GM19372 (cell line): ENCODE measurements at regions not wholly inside any gene's neighbourhood (a gene's known extent, or its start where the extent isn't known, plus 50 kb on each side); places are given as distances from the start of the nearest gene placed in this dataset.

ENCODE experiments used
- ATAC-seq: cut with Tn5 transposase; IDR thresholded peaks from one replicate; pipeline ENCODE4 v1.9.1; 2021; ENCODE audit warnings: mild to moderate bottlenecking, low read depth, moderate library complexity; ENCODE audit not compliant: unreplicated experiment

DNA sequence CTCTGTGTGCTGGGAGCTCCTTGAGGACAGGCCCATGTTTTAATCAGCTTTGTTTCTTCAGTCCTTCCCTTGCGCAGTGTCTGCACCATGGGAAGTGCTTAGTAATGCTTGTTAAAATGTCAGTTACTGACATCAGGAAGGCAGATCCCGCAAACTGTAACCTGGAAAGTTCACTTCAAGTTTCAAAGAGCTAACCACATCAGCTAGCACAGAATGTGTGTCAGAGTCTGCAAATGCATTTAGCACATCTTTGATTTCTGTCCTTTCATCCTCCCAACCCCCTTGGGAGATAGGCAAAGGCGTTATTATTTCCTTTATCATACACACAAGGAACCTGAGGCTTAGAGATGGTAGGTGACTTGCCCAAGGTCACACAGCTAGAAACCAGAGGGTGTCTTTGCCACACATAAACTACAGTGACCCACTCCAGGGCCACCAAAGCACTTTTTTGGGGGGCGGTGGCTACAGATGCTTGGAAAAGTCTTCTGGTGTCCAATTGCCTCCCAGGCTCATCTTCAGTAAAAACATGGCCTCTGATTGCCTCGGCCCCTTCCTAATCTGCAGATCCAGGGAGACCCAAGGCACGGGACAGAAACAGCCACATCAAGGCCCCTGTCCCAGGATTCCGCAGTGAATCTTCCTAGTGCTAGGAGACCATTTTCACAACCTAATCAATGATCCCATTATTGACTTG, 116.2 kb upstream of the GPR26 start:
- ATAC-seq, result no peak

DNA sequence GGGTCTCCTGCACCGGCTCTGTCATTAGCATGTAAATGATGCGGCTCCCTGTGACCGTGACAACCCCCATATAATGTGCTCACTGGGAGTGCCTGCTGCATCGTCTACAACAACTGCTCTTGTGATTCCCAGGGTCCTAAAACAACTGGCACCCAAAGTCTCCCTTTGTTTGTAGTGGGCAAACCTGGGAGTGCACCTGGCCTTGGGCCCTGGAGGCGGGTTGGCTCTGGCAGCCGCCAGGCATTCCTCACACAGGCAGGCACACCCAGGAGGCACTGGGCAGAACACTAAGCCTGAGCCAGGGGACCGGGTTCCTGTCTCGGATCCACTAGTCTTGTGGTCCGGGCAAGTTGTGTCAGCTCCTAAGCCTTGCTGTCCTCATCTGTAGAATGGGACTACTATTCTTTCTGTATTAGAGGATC, 115.5 kb upstream of the GPR26 start:
- no peak for ATAC-seq

DNA sequence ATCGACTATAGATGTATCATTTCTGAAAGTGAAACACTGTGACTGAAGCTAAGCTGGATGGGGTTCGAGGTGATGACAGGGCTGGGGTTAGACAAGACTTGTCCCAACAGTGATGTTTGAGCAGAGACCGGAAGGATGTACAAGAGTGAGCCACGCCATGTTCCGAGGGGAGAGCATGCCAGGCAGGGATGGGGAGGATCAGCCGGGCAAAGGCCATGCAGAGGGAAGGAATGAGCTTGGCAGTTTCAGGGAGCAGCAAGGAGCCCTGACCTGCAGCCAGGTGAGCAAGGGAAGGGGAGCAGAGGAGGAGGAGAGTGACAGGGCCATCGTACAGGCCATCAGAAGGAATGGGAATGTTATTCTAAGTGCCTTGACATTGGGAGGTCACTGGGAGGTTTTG, 114.9 kb upstream of the GPR26 start:
- ATAC-seq, result no peak

DNA sequence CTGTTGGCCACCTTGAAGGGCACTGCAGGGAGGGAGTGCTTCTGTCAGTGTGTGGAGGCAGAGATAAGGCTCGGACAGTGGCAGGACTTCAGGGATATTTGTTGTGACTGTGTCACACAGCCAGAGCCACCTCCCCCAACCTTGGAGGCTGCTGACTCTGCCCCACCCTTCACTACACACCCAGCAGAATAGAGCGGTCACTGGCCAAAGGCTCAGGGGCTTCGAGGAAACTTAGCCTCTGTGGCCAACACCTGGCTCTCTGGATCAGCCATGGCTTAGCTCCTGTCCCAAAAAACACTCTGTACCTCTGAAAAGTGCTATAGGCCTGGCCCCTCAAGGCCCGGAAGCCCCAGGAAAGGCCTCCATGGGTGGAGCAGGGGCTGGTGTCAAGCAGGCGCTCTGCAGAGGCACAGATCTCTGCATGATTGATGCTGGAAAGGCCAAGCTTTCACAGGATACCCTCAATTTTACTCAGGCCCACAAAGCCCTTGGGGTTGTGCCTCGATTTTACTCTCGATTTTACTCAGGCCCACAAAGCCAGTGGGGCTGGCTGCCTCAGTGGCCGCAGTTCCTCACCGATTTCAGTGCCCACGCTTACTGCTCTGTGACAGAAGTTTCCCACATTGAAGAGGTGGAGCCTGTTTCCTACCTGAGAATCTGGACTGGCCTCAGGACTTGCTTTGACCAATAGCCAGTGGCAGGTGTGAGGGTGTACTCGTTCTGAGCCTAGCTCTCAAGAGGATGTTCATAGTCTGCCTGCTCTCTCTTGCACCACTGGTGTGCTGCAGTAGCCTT, 113.2 kb upstream of the GPR26 start:
- no peak for ATAC-seq

DNA sequence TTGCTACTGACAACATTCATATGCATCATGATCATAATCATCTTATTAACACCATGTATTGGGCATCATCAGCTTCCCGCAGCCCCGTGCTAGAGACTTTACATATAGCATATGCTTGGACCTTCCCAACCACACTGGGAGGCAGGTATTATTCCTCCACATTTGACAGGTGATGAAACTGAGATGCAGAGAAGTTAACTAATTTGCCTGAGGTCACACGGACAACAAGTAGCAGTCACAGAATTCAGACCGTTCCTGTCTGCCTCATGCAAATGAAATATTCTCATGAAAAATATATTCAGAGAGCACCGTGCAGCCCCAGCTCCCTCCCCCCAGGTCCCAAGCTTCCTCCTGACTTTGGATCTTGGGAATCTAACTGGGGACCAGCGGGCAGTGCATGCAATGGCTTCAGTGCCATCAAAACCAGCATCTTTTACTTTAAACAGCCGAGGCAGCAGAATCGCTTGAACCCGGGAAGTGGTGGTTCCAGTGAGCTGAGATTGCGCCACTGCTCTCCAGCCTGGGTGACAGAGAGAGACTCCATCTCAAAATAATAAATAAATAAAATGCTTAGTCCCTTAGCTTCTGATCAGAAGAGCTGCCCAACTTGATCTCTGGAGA, 112.2 kb upstream of the GPR26 start:
- no peak for ATAC-seq

DNA sequence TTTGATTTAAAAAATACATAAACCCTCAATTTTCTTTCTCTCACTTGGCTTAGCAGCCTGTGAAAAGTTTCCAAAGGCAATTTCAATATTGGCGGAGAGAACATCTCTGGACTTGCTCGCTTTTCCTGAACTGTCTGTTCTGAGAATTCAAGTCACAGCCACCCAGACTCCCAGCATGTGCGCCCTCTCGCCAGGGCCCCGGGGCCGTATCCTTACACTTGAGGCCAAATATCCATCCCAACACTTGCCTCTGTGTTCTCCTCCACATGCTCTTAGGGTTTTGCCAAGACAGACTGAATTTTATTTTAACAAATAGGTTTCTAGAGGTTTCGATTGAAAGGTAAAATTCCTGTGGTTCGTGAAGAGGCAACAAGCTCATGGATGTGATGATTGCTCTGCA, 111.5 kb upstream of the GPR26 start:
- ATAC-seq, result no peak

DNA sequence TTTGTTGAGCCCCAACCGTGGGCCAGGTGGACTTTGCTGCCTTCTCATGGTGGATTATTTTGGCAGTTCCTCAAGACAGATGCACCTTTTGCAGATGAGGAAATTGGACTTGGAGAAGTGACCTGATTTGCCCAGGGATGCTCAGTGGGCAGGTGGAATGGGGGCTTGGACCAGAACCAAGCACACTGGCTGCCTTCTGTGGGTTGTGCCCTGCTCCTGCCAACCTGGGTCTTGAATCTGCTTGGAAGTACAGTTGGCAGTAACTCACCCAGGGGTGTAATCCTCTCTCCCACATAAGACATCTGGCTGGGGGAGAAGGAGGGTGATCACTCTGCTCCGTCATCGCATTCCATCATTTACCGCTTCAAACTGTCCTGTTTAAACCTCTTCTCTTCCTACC, 110.5 kb upstream of the GPR26 start:
- no peak for ATAC-seq

DNA sequence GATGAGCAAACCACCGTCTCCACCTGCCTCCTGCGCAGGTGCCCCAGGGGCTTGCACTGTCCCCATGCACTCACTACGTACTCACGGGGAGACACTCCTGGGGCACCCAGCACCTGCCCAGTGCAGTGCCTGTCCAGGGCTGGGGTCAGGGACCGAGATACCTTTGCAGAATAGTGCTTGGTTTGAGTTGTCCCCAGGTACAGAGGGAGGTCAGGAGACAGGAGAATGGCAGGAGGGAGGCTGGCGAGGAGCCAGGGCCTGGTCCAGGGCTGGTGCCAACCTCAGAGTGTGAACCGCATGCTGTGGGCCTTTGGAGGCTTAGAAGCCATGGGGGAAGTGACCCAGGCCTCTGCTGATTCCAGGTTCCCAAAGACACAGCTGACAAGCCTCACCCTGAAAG, 110.1 kb upstream of the GPR26 start:
- ATAC-seq, result no peak

DNA sequence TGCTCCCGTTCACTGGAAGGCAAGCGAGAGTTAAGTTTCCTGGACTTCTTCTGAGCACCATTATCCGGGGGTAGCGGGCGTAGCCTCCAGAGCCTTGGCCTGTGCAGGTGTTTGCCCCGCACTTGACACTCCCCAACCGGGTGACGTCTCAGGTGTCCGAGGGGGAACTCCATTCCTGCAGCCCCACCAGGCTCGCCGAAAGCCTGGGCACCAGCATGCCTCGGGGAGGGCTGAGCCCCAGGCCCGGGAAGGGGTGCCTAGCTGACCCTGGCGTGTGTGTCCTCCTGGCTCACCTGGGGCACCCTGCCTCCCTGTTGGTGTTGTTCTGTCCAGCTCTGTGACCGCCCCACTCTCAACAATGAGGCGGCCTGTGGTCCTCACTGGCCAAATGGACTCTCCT, 109.4 kb upstream of the GPR26 start:
- no peak for ATAC-seq

DNA sequence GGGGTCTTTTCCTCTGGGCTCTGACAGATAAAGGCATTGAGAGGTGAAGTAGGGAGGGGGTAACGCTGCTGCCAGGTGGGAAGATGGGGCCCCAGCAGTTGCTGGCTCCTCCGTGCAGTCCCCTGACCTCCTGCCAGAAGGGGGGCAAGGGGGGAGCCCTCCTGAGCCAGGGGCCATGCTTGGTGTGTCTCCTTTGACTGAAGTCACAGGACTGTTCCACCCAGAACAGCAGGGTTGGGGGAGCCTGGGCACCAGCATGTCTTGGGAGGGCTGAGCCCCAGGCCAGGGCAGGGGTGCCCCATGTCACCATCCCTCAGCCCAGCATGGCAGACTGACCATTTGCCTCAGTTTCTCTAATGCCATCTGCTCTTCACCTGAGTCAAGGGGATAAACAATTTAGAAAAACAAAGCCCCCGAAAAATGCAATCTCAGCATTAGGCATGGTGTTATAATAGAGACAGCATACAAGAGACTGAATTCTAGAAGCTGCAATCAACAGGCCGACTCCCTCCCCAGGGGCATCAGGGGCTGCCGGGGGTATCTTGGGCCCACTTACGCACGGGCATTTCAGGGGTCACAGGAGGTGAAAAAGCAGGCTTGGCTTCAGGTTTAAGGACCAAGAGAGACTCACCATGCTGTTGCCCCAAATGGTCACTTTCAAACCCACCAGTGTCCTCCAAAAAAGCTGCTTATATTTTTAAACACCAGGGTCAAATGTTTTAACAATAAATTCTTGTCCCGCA, 108.6 kb upstream of the GPR26 start:
- ATAC-seq, result no peak

DNA sequence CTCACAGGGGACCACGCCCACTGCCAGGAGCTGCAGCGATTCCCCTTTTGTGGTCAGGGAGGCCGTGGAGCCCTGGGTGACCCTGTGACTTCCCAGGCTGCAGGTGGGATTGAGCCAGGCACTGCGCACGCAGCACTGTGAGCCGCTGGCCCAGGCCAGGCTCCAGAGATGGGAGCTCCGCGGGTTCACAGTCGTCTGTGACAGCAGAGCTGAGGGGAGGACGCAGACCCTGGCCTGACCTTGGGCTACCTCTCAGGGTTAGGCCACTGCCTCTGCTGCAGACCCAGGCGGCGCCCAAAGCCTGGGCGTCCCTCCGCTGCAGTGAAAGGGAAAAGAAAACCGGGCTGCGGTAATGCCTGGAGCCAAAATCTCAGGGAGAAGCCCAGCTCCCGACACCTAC, 107.5 kb upstream of the GPR26 start:
- no peak for ATAC-seq

DNA sequence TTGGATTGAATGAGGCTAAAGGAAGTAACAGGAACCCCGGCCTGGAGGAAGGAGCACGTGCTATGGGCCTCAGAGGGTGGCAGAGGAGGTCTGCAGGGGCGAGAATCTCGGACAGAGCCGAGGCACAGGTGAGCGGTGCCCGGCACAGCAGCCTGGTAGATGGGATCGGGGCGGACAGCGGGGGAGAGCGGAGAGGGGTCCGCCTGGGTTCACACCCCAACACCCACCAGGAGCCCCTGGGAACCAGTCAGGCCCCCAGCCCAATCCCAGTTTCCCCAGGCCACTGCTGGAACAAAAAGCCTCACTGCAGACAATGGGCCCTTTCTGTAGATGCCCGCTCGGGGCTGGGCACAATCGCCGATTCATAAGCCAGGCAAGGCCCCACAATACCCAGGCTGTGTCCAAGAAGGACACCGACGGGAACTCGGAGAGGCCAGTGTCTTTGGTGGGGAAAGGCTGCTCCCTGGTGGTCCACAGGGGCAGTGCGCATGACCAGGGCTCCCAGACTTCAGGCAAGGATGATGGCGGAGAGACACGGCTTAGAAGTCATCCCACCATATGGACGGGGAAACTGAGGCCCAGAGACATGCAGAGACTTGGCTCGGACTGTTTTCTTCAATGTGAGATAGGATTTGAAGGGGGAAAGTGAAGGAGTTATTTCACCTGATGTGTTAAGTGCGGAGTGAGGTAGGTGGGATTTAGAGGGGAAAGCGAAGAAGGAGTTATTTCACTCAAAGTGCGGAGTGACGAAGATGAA, 106.9 kb upstream of the GPR26 start:
- ATAC-seq, result peak; percentile 57

DNA sequence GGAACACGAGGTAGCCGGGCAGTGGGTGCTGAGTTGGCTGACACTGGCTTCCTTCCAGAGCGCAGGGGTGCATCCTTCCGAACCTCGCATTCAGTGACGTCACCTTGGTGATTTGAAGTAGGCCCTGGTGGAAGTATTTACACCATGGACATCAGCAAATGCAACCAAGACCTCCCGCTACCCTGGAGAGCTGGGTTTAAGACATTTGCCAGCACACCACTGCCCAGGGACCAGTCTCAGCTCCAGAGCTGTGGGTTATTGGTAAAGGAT, 106.4 kb upstream of the GPR26 start:
- ATAC-seq, result no peak

DNA sequence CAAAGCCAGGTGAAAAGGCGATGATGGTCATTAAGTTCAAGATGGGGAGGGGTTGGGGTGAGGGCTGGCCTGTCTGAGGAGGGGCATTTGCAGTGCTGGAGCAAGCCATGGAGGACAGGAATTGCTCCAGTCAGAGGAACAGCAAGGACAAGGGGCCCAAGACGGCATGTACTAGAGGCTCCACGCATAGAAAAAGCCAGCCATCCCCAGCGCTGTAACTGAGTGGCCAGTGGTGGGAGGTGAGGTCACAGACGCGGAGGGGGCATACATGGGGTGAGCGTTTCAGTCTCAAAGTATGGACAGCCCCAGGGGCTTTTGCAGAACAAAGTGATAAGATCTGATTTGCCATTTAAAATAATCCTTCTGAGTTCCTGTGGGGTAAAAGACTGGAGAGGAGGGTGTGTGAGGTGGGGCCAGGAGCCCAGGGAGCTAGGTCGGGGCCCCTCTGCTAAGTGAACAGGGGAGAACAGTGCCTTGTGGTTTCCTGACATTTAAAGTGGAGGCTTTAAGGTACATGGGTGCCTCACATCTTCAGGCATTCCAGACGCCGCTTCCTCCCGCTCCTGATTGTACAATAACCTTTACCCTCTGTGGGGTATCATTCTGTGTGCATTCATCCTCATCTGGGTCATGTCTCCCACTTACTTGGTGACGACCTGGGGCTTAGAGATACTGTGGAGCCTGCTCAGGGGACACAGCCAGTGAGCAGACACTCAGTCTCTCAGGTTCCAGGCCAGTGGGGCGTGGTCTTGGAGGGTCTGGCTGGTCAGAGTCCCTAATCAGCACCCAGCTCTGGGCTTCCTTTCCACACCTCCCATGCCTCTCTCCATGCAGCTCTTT, 105.6 kb upstream of the GPR26 start:
- no peak for ATAC-seq

DNA sequence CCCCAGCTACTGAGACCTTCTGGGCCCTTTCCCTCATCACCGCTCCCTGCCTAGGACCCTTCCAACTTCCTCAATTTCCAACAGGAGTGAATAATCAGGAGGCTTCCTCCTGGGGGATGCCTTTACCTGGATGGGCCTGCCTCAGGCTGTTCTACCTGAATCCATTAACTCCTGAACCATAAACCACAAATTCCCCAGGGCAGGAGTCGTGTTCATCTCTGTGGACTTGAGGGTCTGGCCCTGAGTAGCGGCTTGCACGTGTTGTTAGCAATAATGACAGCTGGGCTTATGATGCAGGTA, 105.1 kb upstream of the GPR26 start:
- ATAC-seq, result no peak

DNA sequence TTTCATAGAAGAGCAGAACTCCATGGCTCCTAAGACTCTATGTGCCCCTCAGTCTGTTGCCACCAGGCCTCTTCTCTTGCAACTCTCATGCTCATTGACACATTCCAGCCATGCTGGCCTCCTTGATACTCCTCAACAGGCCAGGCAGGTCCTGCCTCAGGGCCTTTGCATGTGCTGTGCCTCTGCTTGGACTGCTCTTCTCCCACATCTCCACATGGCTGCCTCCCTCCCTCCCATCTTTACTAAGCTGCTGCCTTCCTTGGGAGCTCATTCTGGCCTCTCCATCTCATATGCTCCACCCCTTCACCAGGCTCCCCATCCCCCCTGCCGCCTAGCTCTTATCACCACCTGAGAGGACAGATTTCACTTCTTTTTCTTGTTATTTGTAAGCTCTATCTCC, 103.8 kb upstream of the GPR26 start:
- no peak for ATAC-seq

DNA sequence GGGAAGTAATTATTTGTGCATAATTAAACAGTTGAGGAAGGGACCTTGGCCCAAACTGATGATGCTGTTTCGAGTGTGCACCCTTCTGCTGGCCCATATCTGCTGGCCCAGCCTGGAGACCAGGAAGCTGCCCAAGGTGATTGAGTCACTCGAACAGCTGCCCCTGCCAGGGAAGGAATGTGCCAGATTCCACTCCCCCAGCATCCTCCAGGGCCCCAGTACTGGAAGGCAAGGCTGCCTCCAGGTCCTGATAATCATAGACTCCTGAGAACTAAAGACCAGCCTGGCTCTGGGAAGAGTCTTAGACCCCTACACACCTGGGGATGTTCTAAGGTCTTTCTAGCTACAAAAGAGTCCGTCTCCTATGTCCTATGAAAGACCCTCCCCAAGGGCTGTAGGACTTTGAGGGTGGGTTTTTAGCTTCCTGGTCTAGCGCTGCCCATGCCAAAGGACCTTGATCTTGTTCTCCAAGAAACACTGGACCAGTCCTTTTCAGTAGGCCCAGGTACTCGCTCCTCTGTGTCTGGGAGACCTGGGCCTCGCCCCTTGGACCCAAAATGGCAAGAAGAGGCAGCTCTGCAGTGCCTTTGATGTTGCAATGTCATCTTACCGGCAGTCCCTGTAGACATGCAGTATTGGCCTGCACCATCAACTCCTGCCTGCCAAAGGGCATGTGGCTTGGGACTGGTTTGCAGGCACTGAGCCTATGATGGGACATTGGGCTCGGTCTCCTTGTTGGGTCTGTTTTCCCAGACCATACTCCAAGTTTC, 103.2 kb upstream of the GPR26 start:
- no peak for ATAC-seq

DNA sequence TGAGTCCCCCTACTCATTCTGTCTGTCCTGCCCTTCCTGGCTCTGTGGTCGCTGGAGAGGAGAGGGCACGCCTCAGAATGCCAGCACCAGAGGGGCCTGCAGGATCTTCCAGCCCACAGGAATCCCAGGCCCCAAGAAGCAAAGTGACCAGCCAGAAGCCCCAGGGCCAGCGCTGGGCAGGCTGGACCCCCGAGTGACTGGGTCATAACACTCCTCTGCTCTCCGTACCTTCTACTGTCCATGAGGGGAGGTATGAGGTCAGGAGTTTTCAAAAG, 102.6 kb upstream of the GPR26 start:
- no peak for ATAC-seq

DNA sequence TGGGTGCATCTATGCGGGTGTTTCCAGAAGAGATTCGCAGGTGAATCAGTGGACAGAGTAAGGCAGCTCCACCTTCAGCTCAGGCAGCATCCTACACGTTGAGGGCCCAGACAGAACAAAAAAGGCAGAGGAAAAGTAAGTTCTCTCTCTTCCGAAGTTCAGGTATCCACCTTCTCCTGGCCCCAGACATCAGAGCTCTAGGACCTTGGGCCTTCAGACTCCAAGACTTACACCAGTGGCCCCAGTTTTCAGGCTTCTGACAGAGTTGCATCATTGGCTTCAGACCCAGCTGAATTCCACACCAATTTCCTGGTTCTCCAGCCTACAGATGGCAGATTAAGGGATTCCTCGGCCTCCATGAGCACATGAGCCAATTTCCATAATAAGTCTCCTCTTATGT, 102.2 kb upstream of the GPR26 start:
- no peak for ATAC-seq

DNA sequence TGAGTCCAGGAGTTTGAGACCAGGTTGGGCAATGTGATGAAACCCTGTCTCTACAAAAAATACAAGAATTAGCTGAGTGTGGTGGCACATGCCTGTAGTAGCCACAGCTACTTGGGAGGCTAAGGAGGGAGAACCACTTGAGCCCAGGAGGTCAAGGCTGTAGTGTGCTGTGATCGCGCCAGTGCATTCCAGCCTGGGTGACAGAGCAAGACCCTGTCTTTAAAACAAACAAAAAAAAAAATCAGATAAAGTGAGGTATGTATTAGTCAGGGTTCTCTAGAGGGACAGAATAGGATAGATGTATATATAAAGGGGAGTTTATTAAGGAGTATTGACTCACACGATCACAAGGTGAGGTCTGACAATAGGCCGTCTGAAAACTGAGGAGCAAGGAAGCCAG, 101.5 kb upstream of the GPR26 start:
- no peak for ATAC-seq
